ENCODE measurements at regions not wholly inside any gene's neighbourhood (a gene's known extent, or its start where the extent isn't known, plus 50 kb on each side); places are given as distances from the start of the nearest gene placed in this dataset.

DNA sequence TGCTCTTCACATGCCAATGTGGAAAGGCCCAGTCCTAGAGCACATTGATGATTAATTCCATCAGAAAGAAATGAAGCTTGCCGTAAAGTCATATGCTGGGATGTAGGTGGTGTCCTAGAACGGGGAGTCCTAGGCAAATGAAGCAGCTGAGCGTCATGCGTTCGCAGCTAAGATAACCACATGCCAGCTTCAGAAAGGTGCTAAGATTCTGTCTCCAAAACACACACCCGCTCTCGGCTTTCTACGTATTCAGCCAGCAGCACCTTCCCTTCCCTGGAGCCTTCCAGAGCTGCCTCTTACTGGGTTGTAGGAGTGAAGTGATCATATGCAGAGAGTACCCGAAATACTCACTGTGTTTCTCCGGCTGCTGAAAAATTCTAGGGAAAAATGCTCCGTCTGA lies 421.6 kb upstream of the ID2 start:
- H3K27me3 ChIP-seq = no peaks in the 10 kb centered on the region
- H3K36me3 ChIP-seq = no peaks in the 10 kb centered on the region
- H3K4me3 ChIP-seq (replicated peaks in 1 of 3) = no peak overlapping the region
- DNase-seq = no peak
- TF ChIP-seq, protein P1, sequence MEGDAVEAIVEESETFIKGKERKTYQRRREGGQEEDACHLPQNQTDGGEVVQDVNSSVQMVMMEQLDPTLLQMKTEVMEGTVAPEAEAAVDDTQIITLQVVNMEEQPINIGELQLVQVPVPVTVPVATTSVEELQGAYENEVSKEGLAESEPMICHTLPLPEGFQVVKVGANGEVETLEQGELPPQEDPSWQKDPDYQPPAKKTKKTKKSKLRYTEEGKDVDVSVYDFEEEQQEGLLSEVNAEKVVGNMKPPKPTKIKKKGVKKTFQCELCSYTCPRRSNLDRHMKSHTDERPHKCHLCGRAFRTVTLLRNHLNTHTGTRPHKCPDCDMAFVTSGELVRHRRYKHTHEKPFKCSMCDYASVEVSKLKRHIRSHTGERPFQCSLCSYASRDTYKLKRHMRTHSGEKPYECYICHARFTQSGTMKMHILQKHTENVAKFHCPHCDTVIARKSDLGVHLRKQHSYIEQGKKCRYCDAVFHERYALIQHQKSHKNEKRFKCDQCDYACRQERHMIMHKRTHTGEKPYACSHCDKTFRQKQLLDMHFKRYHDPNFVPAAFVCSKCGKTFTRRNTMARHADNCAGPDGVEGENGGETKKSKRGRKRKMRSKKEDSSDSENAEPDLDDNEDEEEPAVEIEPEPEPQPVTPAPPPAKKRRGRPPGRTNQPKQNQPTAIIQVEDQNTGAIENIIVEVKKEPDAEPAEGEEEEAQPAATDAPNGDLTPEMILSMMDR (IDR thresholded peaks at IDR 0.05) = no peak
- TF ChIP-seq POLR2A (IDR thresholded peaks at IDR 0.05) = no peak
- no peak overlapping the region for H3K27ac ChIP-seq
- H3K4me1 ChIP-seq = no peaks in the 10 kb centered on the region
- H3K9me3 ChIP-seq = no peaks in the 10 kb centered on the region
- 78 to 84% methylated on average over 11 of the region's 11 CpGs for WGBS, 2 donors
- intact Hi-C loops (cut with DNase I) = no loop called here

DNA sequence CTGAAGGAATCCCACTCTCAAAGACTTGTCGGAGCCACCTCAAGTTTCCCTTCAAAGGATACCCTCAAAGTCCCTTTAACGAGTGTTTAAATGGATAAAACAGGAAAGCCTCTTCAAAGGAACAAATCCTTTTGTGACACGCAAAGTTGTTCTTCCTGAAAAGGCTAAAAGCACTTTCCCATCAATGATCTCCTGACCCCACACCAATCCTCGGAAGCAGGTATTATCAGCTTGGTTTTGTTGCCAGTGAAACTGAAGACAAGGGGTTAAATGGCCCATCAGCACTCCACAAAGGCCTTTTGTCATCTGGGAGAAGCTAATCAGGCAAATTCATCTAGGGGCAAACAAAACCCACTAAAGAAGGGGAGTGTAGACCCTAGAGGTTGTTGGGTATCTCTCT lies 418.0 kb upstream of the ID2 start:
- WGBS, 2 donors = 64 to 78% methylated on average over 4 of the region's 4 CpGs
- H3K36me3 ChIP-seq = no peaks in the 10 kb centered on the region
- TF ChIP-seq POLR2A (IDR thresholded peaks at IDR 0.05) = no peak
- TF ChIP-seq, protein P1 (IDR thresholded peaks at IDR 0.05) = no peak
- no peak for DNase-seq
- no peaks in the 10 kb centered on the region for H3K9me3 ChIP-seq
- intact Hi-C loops (cut with DNase I) = no loop called here
- no peak overlapping the region for H3K27ac ChIP-seq
- H3K4me3 ChIP-seq (replicated peaks in 1 of 3) = no peak overlapping the region
- no peaks in the 10 kb centered on the region for H3K27me3 ChIP-seq
- H3K4me1 ChIP-seq = no peaks in the 10 kb centered on the region

DNA sequence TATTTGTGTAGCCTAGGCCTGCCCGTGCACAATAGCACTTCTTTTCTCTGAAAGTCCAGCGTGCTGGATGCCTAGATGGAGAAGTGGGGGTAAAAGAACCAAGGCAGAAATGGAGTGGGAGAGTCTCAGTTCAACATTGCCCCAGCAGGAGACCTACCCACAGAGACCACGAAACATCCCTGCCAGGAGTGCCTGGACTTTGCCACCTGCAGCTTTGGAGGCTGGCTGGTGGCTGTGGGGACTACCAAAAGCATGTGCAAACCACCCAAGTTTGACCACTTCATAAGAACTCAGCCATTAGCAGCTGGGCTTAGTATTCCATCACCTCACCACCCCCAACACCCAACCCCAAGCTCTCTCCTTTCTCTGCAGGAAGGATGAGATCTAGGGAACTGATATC lies 416.9 kb upstream of the ID2 start:
- WGBS, 2 donors = 90 to 93% methylated on average over 3 of the region's 3 CpGs
- H3K9me3 ChIP-seq = no peaks in the 10 kb centered on the region
- H3K27me3 ChIP-seq = no peaks in the 10 kb centered on the region
- intact Hi-C loops (cut with DNase I) = no loop called here
- no peaks in the 10 kb centered on the region for H3K4me1 ChIP-seq
- no peak overlapping the region for H3K27ac ChIP-seq
- no peaks in the 10 kb centered on the region for H3K36me3 ChIP-seq
- TF ChIP-seq POLR2A (IDR thresholded peaks at IDR 0.05) = no peak
- TF ChIP-seq, protein P1 (IDR thresholded peaks at IDR 0.05) = no peak
- H3K4me3 ChIP-seq (replicated peaks in 1 of 3) = no peak overlapping the region
- DNase-seq = no peak

- H3K27me3 ChIP-seq = no peaks in the 10 kb centered on the region
- H3K4me3 ChIP-seq (replicated peaks in 1 of 3) = no peak overlapping the region
- no peaks in the 10 kb centered on the region for H3K4me1 ChIP-seq
- no peaks in the 10 kb centered on the region for H3K9me3 ChIP-seq
- H3K36me3 ChIP-seq = no peaks in the 10 kb centered on the region
- no peak overlapping the region for H3K27ac ChIP-seq
- 80 to 91% methylated on average over 5 of the region's 5 CpGs for WGBS, 2 donors
- TF ChIP-seq, protein P1 (IDR thresholded peaks at IDR 0.05) = no peak
- no peak for TF ChIP-seq POLR2A (IDR thresholded peaks at IDR 0.05)
- intact Hi-C loops (cut with DNase I) = no loop called here
- DNase-seq = no peak
Measured at GRCh38 chr2:8265476-8266226, 416.2 kb upstream of the ID2 start.

DNA sequence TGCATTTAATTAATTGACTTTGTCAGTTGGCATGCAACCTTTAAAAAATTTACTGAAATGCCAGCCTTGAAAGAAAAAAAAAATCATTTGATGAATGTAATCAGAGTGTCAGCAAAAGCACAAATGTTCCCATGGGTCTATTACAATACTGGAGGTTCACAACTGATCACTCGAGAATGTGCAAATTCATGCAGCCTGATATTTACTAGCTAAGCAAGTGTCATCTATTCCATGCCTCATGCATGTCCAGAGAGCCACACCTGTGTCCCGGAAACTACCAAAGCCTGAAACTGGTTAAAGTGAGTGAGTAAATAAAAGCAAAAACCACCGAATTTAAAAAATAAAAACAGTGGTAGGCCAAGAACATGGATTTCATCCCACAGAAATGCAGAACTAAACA lies 415.3 kb upstream of the ID2 start:
- Histone ChIP-seq H3K27ac (no peak overlapping the region), H3K4me1 (no peaks in the 10 kb centered on the region), H3K4me3 (replicated peaks in 1 of 3) (no peak overlapping the region), H3K27me3 (no peaks in the 10 kb centered on the region), H3K36me3 (no peaks in the 10 kb centered on the region), H3K9me3 (no peaks in the 10 kb centered on the region)
- no peak for TF ChIP-seq POLR2A (IDR thresholded peaks at IDR 0.05)
- TF ChIP-seq, protein P1 (IDR thresholded peaks at IDR 0.05) = no peak
- intact Hi-C loops (cut with DNase I) = no loop called here
- no peak for DNase-seq
- WGBS, 2 donors = 89 to 93% methylated on average over 3 of the region's 3 CpGs
